Activated CD4-positive, alpha-beta T cell treated with anti-CD3 and anti-CD28 coated beads for 48 hours (primary cell): ENCODE measurements at regions not wholly inside any gene's neighbourhood (a gene's known extent, or its start where the extent isn't known, plus 50 kb on each side); places are given as distances from the start of the nearest gene placed in this dataset.

Source experiments
- DNase-seq: peaks from one replicate; pipeline ENCODE4 v3.0.0-alpha.2; 2020

DNA sequence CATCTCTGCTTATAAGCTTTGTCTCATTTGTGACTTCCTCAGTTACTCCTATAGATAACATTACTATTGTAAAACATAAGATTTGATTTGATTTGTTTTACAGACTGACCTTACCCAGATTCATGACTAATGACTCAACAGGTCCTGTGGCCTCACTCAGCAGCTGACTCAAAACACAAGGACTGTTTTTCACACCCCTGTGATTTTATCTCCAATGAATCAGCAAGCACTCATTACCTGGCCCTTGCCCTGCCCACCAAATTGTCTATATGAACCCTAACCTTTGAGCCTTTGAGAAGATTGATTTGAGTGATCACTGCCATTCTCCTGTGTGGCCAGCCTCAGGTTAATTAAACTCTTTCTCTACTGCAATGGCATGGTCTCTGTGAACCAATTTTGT is 1064.6 kb upstream of the LRRTM3 start:
- no peak for DNase-seq
